Body of pancreas (tissue), 4 donors: ENCODE measurements at regions not wholly inside any gene's neighbourhood (a gene's known extent, or its start where the extent isn't known, plus 50 kb on each side); places are given as distances from the start of the nearest gene placed in this dataset.
"Not testable (repeated sequence)": the region's sequence is repeated elsewhere in the genome, so short reads cannot be mapped to it uniquely, and the experiment has no call there.

Experiments
- ATAC-seq: fragments of 150-250 bp; one replicate; pipeline ENCODE4 v1.9.1; 2016
- DNase-seq, 4 donors: peaks; one replicate each; pipeline ENCODE4 v3.0.0-alpha.2; 2019
- H3K27ac ChIP-seq, 4 donors: fragments of 200-600 bp; sonication (generic); 1 replicate in 3 of 4; 2 replicates in 1 of 4; pipeline versions ENCODE4 v1.5.1 to v1.6.1; 2016 to 2019; ENCODE audit warnings: mild to moderate bottlenecking in 1 of 4, mixed read lengths in 1 of 4, moderate library complexity in 1 of 4
- H3K27me3 ChIP-seq, 2 donors: fragments of 200-600 bp; sonication (generic); one replicate each; pipeline ENCODE4 v1.6.0; 2016; ENCODE audit warnings: mild to moderate bottlenecking in 1 of 2
- H3K36me3 ChIP-seq, 2 donors: fragments of 200-600 bp; sonication (generic); replicated peaks in 1 of 2; 2 replicates each; pipeline ENCODE4 v1.5.1; 2016; ENCODE audit warnings: low read depth in 2 of 2; ENCODE audit not compliant: insufficient read depth in 1 of 2
- H3K4me1 ChIP-seq: fragments of 200-600 bp; sonication (generic); one replicate; pipeline ENCODE4 v1.6.0; 2016
- H3K4me3 ChIP-seq, 2 donors: fragments of 200-600 bp; sonication (generic); 1 replicate in 1 of 2; 2 replicates in 1 of 2; pipeline ENCODE4 v1.5.1; 2016 to 2019
- H3K9me3 ChIP-seq, 3 donors: fragments of 200-600 bp; sonication (generic); 1 replicate in 2 of 3; 2 replicates in 1 of 3; pipeline ENCODE4 v1.5.1; 2016
- POLR2A ChIP-seq, 3 donors: fragments of 450-650 bp; IDR thresholded peaks; one replicate each; pipeline ENCODE4 v1.6.1; 2016; ENCODE audit warnings: antibody characterized with exemption in 3 of 3, mild to moderate bottlenecking in 2 of 3
- WGBS, 2 donors: methylation state at CpG; one replicate each; pipeline ENCODE4 v1.1.5; 2017; 5-methylcytosine and 5-hydroxymethylcytosine counted together
- intact Hi-C: fragments of 100-400 bp; cut with DNase I; formaldehyde crosslinking; loops from one replicate; pipeline ENCODE4 v1.15.1; 2023
- TF ChIP-seq, protein P1 (sequence below), 7 experiments: fragments of 450-650 bp in 4 of 7; fragments of 200-600 bp in 3 of 7; sonication (generic) in 3 of 7; IDR thresholded peaks; one replicate each; pipeline ENCODE4 v1.5.1; 2016 to 2019; ENCODE audit warnings: antibody characterized with exemption in 7 of 7

GRCh38 chr3:177906126-177906511 is 630.1 kb upstream of the KCNMB2 start:
- peak; percentile 91 for ATAC-seq
- 44 to 47% methylated on average over 4 of the region's 4 CpGs for WGBS, 2 donors
- Histone ChIP-seq H3K9me3 (no peaks in the 10 kb centered on the region), H3K4me3 (no peak overlapping the region), H3K27ac (peak overlapping the region; percentile 18 to 76 (median 64)), H3K4me1 (peaks cover 14% of the 10 kb centered on the region), H3K36me3 (no peaks in the 10 kb centered on the region), H3K27me3 (no peaks in the 10 kb centered on the region)
- peak in 2 of 4 donors; percentile 36 to 51 for DNase-seq
- intact Hi-C loops, result no loop called here
- no peak for TF ChIP-seq POLR2A (IDR thresholded peaks at IDR 0.05)
- TF ChIP-seq, protein P1, sequence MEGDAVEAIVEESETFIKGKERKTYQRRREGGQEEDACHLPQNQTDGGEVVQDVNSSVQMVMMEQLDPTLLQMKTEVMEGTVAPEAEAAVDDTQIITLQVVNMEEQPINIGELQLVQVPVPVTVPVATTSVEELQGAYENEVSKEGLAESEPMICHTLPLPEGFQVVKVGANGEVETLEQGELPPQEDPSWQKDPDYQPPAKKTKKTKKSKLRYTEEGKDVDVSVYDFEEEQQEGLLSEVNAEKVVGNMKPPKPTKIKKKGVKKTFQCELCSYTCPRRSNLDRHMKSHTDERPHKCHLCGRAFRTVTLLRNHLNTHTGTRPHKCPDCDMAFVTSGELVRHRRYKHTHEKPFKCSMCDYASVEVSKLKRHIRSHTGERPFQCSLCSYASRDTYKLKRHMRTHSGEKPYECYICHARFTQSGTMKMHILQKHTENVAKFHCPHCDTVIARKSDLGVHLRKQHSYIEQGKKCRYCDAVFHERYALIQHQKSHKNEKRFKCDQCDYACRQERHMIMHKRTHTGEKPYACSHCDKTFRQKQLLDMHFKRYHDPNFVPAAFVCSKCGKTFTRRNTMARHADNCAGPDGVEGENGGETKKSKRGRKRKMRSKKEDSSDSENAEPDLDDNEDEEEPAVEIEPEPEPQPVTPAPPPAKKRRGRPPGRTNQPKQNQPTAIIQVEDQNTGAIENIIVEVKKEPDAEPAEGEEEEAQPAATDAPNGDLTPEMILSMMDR (IDR thresholded peaks at IDR 0.05), result peak in 3 of 7 experiments; percentile 21 to 33 (median 25)

GRCh38 chr3:177906578-177907229 is 629.5 kb upstream of the KCNMB2 start:
- 48 to 60% methylated on average over 5 of the region's 5 CpGs for WGBS, 2 donors
- Histone ChIP-seq H3K4me1 (peaks cover 14% of the 10 kb centered on the region), H3K4me3 (no peak overlapping the region), H3K36me3 (no peaks in the 10 kb centered on the region), H3K27me3 (no peaks in the 10 kb centered on the region), H3K9me3 (no peaks in the 10 kb centered on the region), H3K27ac (peak overlapping the region; percentile 12 to 76 (median 64))
- DNase-seq, result no peak
- intact Hi-C loops, result no loop called here
- ATAC-seq, result no peak
- TF ChIP-seq, protein P1 (IDR thresholded peaks at IDR 0.05), result no peak
- TF ChIP-seq POLR2A (IDR thresholded peaks at IDR 0.05), result no peak

DNA sequence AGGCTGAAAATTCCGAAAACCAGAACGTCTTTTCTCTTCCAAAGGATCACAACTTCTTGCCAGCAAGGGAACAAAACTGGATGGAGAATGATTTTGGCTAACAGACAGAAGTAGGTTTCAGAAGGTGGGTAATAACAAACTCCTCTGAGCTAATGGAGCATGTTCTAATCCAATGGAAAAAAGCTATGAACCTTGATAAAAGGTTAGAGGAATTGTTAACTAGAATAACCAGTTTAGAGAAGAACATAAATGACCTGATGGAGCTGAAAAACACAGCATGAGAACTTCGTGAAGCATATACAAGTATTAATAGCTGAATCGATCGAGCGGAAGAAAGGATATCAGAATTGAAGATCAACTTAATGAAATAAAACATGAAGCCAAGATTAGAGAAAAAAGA is 626.7 kb upstream of the KCNMB2 start:
- H3K27me3 ChIP-seq, H3K27ac ChIP-seq, ATAC-seq, DNase-seq, H3K36me3 ChIP-seq, H3K4me3 ChIP-seq, intact Hi-C loops, H3K9me3 ChIP-seq: not testable (repeated sequence)
- peaks cover 14% of the 10 kb centered on the region for H3K4me1 ChIP-seq
- 75 to 81% methylated on average over 6 of the region's 6 CpGs for WGBS, 2 donors

GRCh38 chr3:177914224-177914623 is 622.0 kb upstream of the KCNMB2 start:
- no peak overlapping the region for H3K27ac ChIP-seq
- WGBS, 2 donors, result 82 to 84% methylated on average over 6 to 10 of the region's 10 CpGs
- H3K36me3 ChIP-seq, result no peaks in the 10 kb centered on the region
- H3K9me3 ChIP-seq, result no peaks in the 10 kb centered on the region
- no peaks in the 10 kb centered on the region for H3K4me1 ChIP-seq
- H3K4me3 ChIP-seq, result no peak overlapping the region
- TF ChIP-seq, protein P1 (IDR thresholded peaks at IDR 0.05), result no peak
- no peak for TF ChIP-seq POLR2A (IDR thresholded peaks at IDR 0.05)
- no peak for ATAC-seq
- H3K27me3 ChIP-seq, result no peaks in the 10 kb centered on the region
- no peak for DNase-seq
- intact Hi-C loops, result no loop called here

DNA sequence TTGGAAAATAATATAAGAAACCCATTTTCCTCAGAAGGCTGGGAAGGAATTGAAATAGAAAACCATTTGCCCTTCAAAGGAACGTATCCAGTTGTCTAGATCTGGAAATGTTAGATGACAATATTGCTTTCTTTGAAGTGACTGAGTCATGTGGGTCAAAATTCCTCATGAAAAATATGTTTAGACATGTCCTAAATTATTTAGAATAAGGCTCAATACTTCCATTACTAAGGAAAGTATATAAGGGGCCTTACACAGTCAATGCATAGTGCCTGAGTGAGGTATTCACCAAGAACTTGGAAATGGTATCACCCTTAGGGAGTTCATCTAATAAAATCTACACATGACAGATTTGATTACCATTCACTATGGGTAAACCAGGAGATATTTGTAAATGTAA is 619.8 kb upstream of the KCNMB2 start:
- no peak for DNase-seq
- Histone ChIP-seq H3K27ac (no peak overlapping the region), H3K4me1 (no peaks in the 10 kb centered on the region), H3K4me3 (no peak overlapping the region), H3K27me3 (no peaks in the 10 kb centered on the region), H3K36me3 (no peaks in the 10 kb centered on the region), H3K9me3 (no peaks in the 10 kb centered on the region)
- WGBS, 2 donors, result 47 to 74% methylated on average over 1 of the region's 1 CpG
- TF ChIP-seq, protein P1 (IDR thresholded peaks at IDR 0.05), result no peak
- TF ChIP-seq POLR2A (IDR thresholded peaks at IDR 0.05), result no peak
- ATAC-seq, result no peak
- intact Hi-C loops, result no loop called here
